ENCODE measurements at regions not wholly inside any gene's neighbourhood (a gene's known extent, or its start where the extent isn't known, plus 50 kb on each side); places are given as distances from the start of the nearest gene placed in this dataset.
A peak's percentile ranks its signal among the peaks of the same experiment; 100 is the strongest.

DNA sequence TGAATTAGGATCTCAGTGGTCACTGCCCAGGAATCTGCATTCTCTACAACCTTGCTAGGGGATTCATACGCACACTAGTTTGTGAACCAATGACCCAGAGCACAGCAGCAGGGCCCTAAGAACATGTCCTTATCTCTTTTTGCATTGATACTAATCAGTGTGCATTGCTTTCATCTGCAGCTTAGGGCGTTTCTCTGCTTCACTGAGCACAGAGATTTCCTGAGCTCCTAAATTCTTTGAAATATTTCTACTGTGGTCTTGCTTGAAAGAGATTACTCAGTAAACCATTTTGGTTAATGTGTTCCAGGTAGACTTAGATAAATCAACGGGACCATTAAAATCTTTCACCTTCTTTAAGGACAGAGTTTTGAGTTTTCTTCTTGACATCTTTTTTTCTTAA lies 351.3 kb upstream of the KITLG start:
- H3K9ac ChIP-seq (ENCODE audit: low read length), result no peak overlapping the region
- no peaks in the 10 kb centered on the region for H3K36me3 ChIP-seq (ENCODE audit: control insufficient read depth, insufficient read depth, low read length, severe bottlenecking)
- H3K9me3 ChIP-seq (ENCODE audit: control insufficient read depth, low read length), result no peaks in the 10 kb centered on the region
- no peak overlapping the region for H3K4me3 ChIP-seq (ENCODE audit: low read length)
- DNase-seq (ENCODE audit: low read depth), result no peak
- no peaks in the 10 kb centered on the region for H3K27me3 ChIP-seq (replicated peaks; ENCODE audit: control insufficient read depth, insufficient read depth, low read length)
- peaks cover 10% of the 10 kb centered on the region for H3K4me1 ChIP-seq (ENCODE audit: control insufficient read depth, insufficient read depth, low read length)

DNA sequence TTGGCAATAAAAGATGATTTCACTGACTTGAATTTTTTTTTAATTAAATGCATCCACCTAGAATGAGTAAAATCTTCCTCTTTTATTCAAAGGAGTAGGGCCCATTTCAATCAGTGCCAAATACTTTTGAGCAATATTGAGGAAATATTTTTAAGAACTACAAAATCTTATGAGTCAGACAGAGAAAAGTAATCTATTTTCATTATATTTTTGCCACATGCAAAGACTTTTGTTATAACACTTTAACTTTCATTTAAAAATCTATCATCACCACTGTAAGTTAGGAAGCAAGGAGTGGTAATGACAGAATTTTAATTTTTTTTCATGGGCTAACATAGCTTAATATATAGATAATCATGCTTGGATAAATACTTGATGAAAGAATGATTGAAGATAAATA lies 345.2 kb upstream of the KITLG start:
- peak overlapping the region; percentile 10 for H3K9ac ChIP-seq (ENCODE audit: low read length)
- no peaks in the 10 kb centered on the region for H3K27me3 ChIP-seq (replicated peaks; ENCODE audit: control insufficient read depth, insufficient read depth, low read length)
- DNase-seq (ENCODE audit: low read depth), result peak; percentile 23

GRCh38 chr12:88924162-88924561 lies 343.9 kb upstream of the KITLG start:
- Histone ChIP-seq H3K9me3 (ENCODE audit: control insufficient read depth, low read length) (no peaks in the 10 kb centered on the region), H3K27me3 (replicated peaks; ENCODE audit: control insufficient read depth, insufficient read depth, low read length) (no peaks in the 10 kb centered on the region), H3K36me3 (ENCODE audit: control insufficient read depth, insufficient read depth, low read length, severe bottlenecking) (no peaks in the 10 kb centered on the region), H3K4me3 (ENCODE audit: low read length) (no peak overlapping the region), H3K4me1 (ENCODE audit: control insufficient read depth, insufficient read depth, low read length) (peaks cover 33% of the 10 kb centered on the region), H3K9ac (ENCODE audit: low read length) (no peak overlapping the region)
- DNase-seq (ENCODE audit: low read depth), result no peak

More for the DNA sequence above, 345.2 kb upstream of the KITLG start:
- no peaks in the 10 kb centered on the region for H3K9me3 ChIP-seq (ENCODE audit: control insufficient read depth, low read length)
- H3K4me3 ChIP-seq (ENCODE audit: low read length), result peak overlapping the region; percentile 42
- peaks cover 33% of the 10 kb centered on the region for H3K4me1 ChIP-seq (ENCODE audit: control insufficient read depth, insufficient read depth, low read length)
- H3K36me3 ChIP-seq (ENCODE audit: control insufficient read depth, insufficient read depth, low read length, severe bottlenecking), result no peaks in the 10 kb centered on the region

GRCh38 chr12:88923631-88924030 lies 343.4 kb upstream of the KITLG start:
- Histone ChIP-seq H3K9ac (ENCODE audit: low read length) (no peak overlapping the region), H3K4me3 (ENCODE audit: low read length) (no peak overlapping the region), H3K4me1 (ENCODE audit: control insufficient read depth, insufficient read depth, low read length) (peaks cover 33% of the 10 kb centered on the region), H3K27me3 (replicated peaks; ENCODE audit: control insufficient read depth, insufficient read depth, low read length) (no peaks in the 10 kb centered on the region), H3K9me3 (ENCODE audit: control insufficient read depth, low read length) (no peaks in the 10 kb centered on the region), H3K36me3 (ENCODE audit: control insufficient read depth, insufficient read depth, low read length, severe bottlenecking) (no peaks in the 10 kb centered on the region)
- DNase-seq (ENCODE audit: low read depth), result no peak

DNA sequence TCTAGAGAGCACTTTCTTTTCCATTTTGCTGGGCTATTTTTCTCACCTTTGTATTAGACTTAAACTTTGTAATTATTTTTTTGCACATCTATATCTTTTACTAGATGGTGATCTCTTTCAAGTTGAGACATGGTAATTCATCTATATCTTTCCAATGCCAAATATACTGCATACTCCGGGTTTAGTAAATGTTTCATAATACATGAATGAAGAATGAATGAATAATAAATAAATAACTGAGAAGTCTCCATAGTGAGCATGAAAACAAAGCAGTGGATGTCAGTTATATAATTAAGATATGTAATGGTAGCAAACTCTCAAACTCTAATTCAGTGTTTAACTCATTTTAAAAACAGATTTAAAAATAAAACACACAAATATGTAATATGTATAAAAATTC lies 342.5 kb upstream of the KITLG start:
- Histone ChIP-seq H3K4me1 (ENCODE audit: control insufficient read depth, insufficient read depth, low read length) (peaks cover 33% of the 10 kb centered on the region), H3K27me3 (replicated peaks; ENCODE audit: control insufficient read depth, insufficient read depth, low read length) (no peaks in the 10 kb centered on the region), H3K4me3 (ENCODE audit: low read length) (no peak overlapping the region), H3K36me3 (ENCODE audit: control insufficient read depth, insufficient read depth, low read length, severe bottlenecking) (no peaks in the 10 kb centered on the region), H3K9me3 (ENCODE audit: control insufficient read depth, low read length) (no peaks in the 10 kb centered on the region), H3K9ac (ENCODE audit: low read length) (no peak overlapping the region)
- peak; percentile 55 for DNase-seq (ENCODE audit: low read depth)

- no peak overlapping the region for H3K9ac ChIP-seq (ENCODE audit: low read length)
- H3K36me3 ChIP-seq (ENCODE audit: control insufficient read depth, insufficient read depth, low read length, severe bottlenecking), result no peaks in the 10 kb centered on the region
- no peak overlapping the region for H3K4me3 ChIP-seq (ENCODE audit: low read length)
- H3K27me3 ChIP-seq (replicated peaks; ENCODE audit: control insufficient read depth, insufficient read depth, low read length), result no peaks in the 10 kb centered on the region
- DNase-seq (ENCODE audit: low read depth), result no peak
- peaks cover 33% of the 10 kb centered on the region for H3K4me1 ChIP-seq (ENCODE audit: control insufficient read depth, insufficient read depth, low read length)
- no peaks in the 10 kb centered on the region for H3K9me3 ChIP-seq (ENCODE audit: control insufficient read depth, low read length)
Observed at GRCh38 chr12:88921890-88922532, 341.7 kb upstream of the KITLG start.

GRCh38 chr12:88921434-88921833 lies 341.2 kb upstream of the KITLG start:
- no peak overlapping the region for H3K9ac ChIP-seq (ENCODE audit: low read length)
- no peaks in the 10 kb centered on the region for H3K27me3 ChIP-seq (replicated peaks; ENCODE audit: control insufficient read depth, insufficient read depth, low read length)
- no peaks in the 10 kb centered on the region for H3K9me3 ChIP-seq (ENCODE audit: control insufficient read depth, low read length)
- peaks cover 30% of the 10 kb centered on the region for H3K4me1 ChIP-seq (ENCODE audit: control insufficient read depth, insufficient read depth, low read length)
- no peak for DNase-seq (ENCODE audit: low read depth)
- no peaks in the 10 kb centered on the region for H3K36me3 ChIP-seq (ENCODE audit: control insufficient read depth, insufficient read depth, low read length, severe bottlenecking)
- no peak overlapping the region for H3K4me3 ChIP-seq (ENCODE audit: low read length)

DNA sequence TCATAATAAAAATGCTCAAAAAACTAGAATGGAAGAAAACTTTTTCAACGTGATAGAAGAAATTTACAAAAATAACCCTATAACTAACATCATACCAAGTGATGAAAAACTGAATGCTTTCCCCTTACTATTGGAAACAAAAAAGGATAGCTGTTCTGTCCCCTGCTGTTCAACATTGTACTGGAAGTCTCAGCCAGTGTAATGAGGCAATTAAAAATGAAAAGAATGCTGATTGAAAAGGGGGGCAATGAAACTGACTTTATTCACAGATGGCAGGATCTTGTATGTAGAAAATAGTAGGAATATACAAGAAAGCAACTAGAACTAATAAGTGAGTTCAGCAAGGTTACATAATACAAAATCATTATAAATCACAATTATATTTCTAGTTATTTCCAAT lies 337.9 kb upstream of the KITLG start:
- no peaks in the 10 kb centered on the region for H3K4me1 ChIP-seq (ENCODE audit: control insufficient read depth, insufficient read depth, low read length)
- H3K4me3 ChIP-seq (ENCODE audit: low read length), result no peak overlapping the region
- peaks cover 9% of the 10 kb centered on the region for H3K9me3 ChIP-seq (ENCODE audit: control insufficient read depth, low read length)
- DNase-seq (ENCODE audit: low read depth), result no peak
- no peaks in the 10 kb centered on the region for H3K27me3 ChIP-seq (replicated peaks; ENCODE audit: control insufficient read depth, insufficient read depth, low read length)
- no peak overlapping the region for H3K9ac ChIP-seq (ENCODE audit: low read length)
- H3K36me3 ChIP-seq (ENCODE audit: control insufficient read depth, insufficient read depth, low read length, severe bottlenecking), result no peaks in the 10 kb centered on the region

GRCh38 chr12:88914967-88915366 lies 334.7 kb upstream of the KITLG start:
- DNase-seq (ENCODE audit: low read depth), result no peak
- Histone ChIP-seq H3K27me3 (replicated peaks; ENCODE audit: control insufficient read depth, insufficient read depth, low read length) (no peaks in the 10 kb centered on the region), H3K9me3 (ENCODE audit: control insufficient read depth, low read length) (peaks cover 18% of the 10 kb centered on the region), H3K4me1 (ENCODE audit: control insufficient read depth, insufficient read depth, low read length) (no peaks in the 10 kb centered on the region), H3K36me3 (ENCODE audit: control insufficient read depth, insufficient read depth, low read length, severe bottlenecking) (no peaks in the 10 kb centered on the region), H3K4me3 (ENCODE audit: low read length) (no peak overlapping the region), H3K9ac (ENCODE audit: low read length) (no peak overlapping the region)

GRCh38 chr12:88909510-88909909 lies 329.2 kb upstream of the KITLG start:
- Histone ChIP-seq H3K4me1 (ENCODE audit: control insufficient read depth, insufficient read depth, low read length) (no peaks in the 10 kb centered on the region), H3K4me3 (ENCODE audit: low read length) (no peak overlapping the region), H3K9ac (ENCODE audit: low read length) (no peak overlapping the region), H3K9me3 (ENCODE audit: control insufficient read depth, low read length) (peaks cover 23% of the 10 kb centered on the region), H3K27me3 (replicated peaks; ENCODE audit: control insufficient read depth, insufficient read depth, low read length) (no peaks in the 10 kb centered on the region), H3K36me3 (ENCODE audit: control insufficient read depth, insufficient read depth, low read length, severe bottlenecking) (no peaks in the 10 kb centered on the region)
- DNase-seq (ENCODE audit: low read depth), result no peak

DNA sequence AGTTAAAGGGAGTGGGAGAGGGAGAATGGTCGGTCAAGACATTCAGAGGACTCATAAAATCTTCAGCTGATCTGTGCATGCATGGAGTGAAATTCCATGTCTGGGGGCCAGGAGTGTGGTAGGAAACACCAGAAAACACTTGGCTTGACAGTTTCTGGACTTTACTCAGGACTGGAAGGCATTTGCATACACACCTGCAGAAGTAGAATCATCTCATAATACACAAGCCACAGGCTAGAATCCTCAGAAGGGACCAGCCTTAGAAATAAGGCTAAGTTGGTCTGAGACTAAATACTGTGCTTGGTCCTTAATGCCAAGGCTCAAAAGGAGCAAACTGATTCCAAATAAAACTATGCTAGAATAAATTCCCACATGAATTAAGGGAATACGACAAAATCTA lies 328.1 kb upstream of the KITLG start:
- Histone ChIP-seq H3K9ac (ENCODE audit: low read length) (no peak overlapping the region), H3K27me3 (replicated peaks; ENCODE audit: control insufficient read depth, insufficient read depth, low read length) (no peaks in the 10 kb centered on the region), H3K4me1 (ENCODE audit: control insufficient read depth, insufficient read depth, low read length) (peaks cover 1% of the 10 kb centered on the region), H3K4me3 (ENCODE audit: low read length) (no peak overlapping the region), H3K9me3 (ENCODE audit: control insufficient read depth, low read length) (peaks cover 16% of the 10 kb centered on the region), H3K36me3 (ENCODE audit: control insufficient read depth, insufficient read depth, low read length, severe bottlenecking) (no peaks in the 10 kb centered on the region)
- no peak for DNase-seq (ENCODE audit: low read depth)

- no peak for DNase-seq (ENCODE audit: low read depth)
Observed at GRCh38 chr12:88904705-88905104, 324.4 kb upstream of the KITLG start.

More at GRCh38 chr12:88904705-88905104, 324.4 kb upstream of the KITLG start:
- Histone ChIP-seq H3K36me3 (ENCODE audit: control insufficient read depth, insufficient read depth, low read length, severe bottlenecking) (no peaks in the 10 kb centered on the region), H3K9ac (ENCODE audit: low read length) (no peak overlapping the region), H3K4me1 (ENCODE audit: control insufficient read depth, insufficient read depth, low read length) (peaks cover 6% of the 10 kb centered on the region), H3K27me3 (replicated peaks; ENCODE audit: control insufficient read depth, insufficient read depth, low read length) (no peaks in the 10 kb centered on the region), H3K4me3 (ENCODE audit: low read length) (no peak overlapping the region), H3K9me3 (ENCODE audit: control insufficient read depth, low read length) (peaks cover 3% of the 10 kb centered on the region)

All from adipocyte (in vitro differentiated cells).